ENCODE measurements at regions not wholly inside any gene's neighbourhood (a gene's known extent, or its start where the extent isn't known, plus 50 kb on each side); places are given as distances from the start of the nearest gene placed in this dataset.

DNA sequence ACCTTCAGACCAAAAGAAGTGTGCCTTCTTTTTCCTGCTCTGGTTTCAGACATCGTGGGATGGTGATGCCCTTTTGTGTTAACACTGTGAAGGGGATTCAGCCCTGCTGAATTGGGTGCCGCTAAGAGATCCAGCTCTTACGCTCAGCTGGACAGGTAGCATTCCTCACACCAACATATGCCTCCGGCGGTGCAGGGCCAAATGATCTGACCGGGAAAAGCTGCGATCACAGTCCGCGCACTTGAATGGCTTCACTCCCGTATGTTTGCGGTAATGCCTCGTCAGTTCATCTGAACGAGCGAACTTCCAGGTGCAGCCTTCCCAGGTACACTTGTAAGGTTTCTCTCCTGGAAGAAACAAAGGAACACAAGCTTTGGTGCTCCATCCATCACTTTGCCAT lies 438.9 kb downstream of the KLF12 start:
- no peaks in the 10 kb centered on the region for H4K20me1 ChIP-seq (ENCODE audit: low read length)
- intact Hi-C loops (cut with micrococcal nuclease) = no loop called here
- TF ChIP-seq CTCF (conservative IDR thresholded peaks at IDR 0.05; ENCODE audit: low read depth, low read length) (no peak), EZH2 (IDR thresholded peaks at IDR 0.05; ENCODE audit: low read length, unreplicated experiment) (no peak), EZH2phosphoT487 (IDR thresholded peaks at IDR 0.05; ENCODE audit: borderline replicate concordance, low read length) (no peak)
- no peak overlapping the region for H2AFZ ChIP-seq (ENCODE audit: low read length)
- H3K79me2 ChIP-seq (ENCODE audit: low read length) = no peaks in the 10 kb centered on the region
- H3K9me3 ChIP-seq (ENCODE audit: low read length) = no peaks in the 10 kb centered on the region
- H3K27me3 ChIP-seq (ENCODE audit: low read length) = no peaks in the 10 kb centered on the region
- no peak overlapping the region for H3K9ac ChIP-seq (ENCODE audit: low read length)
- no peaks in the 10 kb centered on the region for H3K4me1 ChIP-seq (ENCODE audit: insufficient read depth, low read length)
- no peaks in the 10 kb centered on the region for H3K36me3 ChIP-seq (ENCODE audit: low read depth, low read length)
- CTCF ChIA-PET = no interaction called here
- no peak for ATAC-seq
- no TSS peak for BruUV-seq (replicated peaks)
- H3K27ac ChIP-seq (ENCODE audit: low read length) = no peak overlapping the region
- H3K4me2 ChIP-seq (ENCODE audit: low read length) = no peak overlapping the region
- H3K9me2 ChIP-seq (replicated peaks; ENCODE audit: low read length) = no peaks in the 10 kb centered on the region
- H3F3A ChIP-seq (ENCODE audit: low read length, unreplicated experiment) = no peaks in the 10 kb centered on the region
- POLR2A ChIA-PET (ENCODE audit: unreplicated experiment) = no interaction called here
- no peak for DNase-seq
- H3K4me3 ChIP-seq (ENCODE audit: low read length) = no peak overlapping the region

GRCh38 chr13:73693215-73693614 lies 441.0 kb downstream of the KLF12 start:
- Histone ChIP-seq H3F3A (ENCODE audit: low read length, unreplicated experiment) (no peaks in the 10 kb centered on the region), H3K9me3 (ENCODE audit: low read length) (no peaks in the 10 kb centered on the region), H3K27me3 (ENCODE audit: low read length) (no peaks in the 10 kb centered on the region), H3K4me2 (ENCODE audit: low read length) (no peak overlapping the region), H3K27ac (ENCODE audit: low read length) (no peak overlapping the region), H3K4me3 (ENCODE audit: low read length) (no peak overlapping the region), H2AFZ (ENCODE audit: low read length) (no peak overlapping the region), H4K20me1 (ENCODE audit: low read length) (no peaks in the 10 kb centered on the region), H3K9me2 (replicated peaks; ENCODE audit: low read length) (no peaks in the 10 kb centered on the region), H3K79me2 (ENCODE audit: low read length) (no peaks in the 10 kb centered on the region), H3K4me1 (ENCODE audit: insufficient read depth, low read length) (no peaks in the 10 kb centered on the region), H3K9ac (ENCODE audit: low read length) (no peak overlapping the region), H3K36me3 (ENCODE audit: low read depth, low read length) (no peaks in the 10 kb centered on the region)
- no peak for TF ChIP-seq EZH2 (IDR thresholded peaks at IDR 0.05; ENCODE audit: low read length, unreplicated experiment)
- TF ChIP-seq EZH2phosphoT487 (IDR thresholded peaks at IDR 0.05; ENCODE audit: borderline replicate concordance, low read length) = no peak
- no peak for TF ChIP-seq CTCF (conservative IDR thresholded peaks at IDR 0.05; ENCODE audit: low read depth, low read length)
- ATAC-seq = no peak
- CTCF ChIA-PET = no interaction called here
- no peak for DNase-seq
- BruUV-seq (replicated peaks) = no TSS peak
- intact Hi-C loops (cut with micrococcal nuclease) = no loop called here
- POLR2A ChIA-PET (ENCODE audit: unreplicated experiment) = no interaction called here

GRCh38 chr13:73691891-73692290 lies 442.3 kb downstream of the KLF12 start:
- Histone ChIP-seq H3F3A (ENCODE audit: low read length, unreplicated experiment) (no peaks in the 10 kb centered on the region), H3K4me1 (ENCODE audit: insufficient read depth, low read length) (no peaks in the 10 kb centered on the region), H3K36me3 (ENCODE audit: low read depth, low read length) (no peaks in the 10 kb centered on the region), H4K20me1 (ENCODE audit: low read length) (no peaks in the 10 kb centered on the region), H2AFZ (ENCODE audit: low read length) (no peak overlapping the region), H3K9me3 (ENCODE audit: low read length) (no peaks in the 10 kb centered on the region), H3K4me2 (ENCODE audit: low read length) (no peak overlapping the region), H3K27me3 (ENCODE audit: low read length) (no peaks in the 10 kb centered on the region), H3K79me2 (ENCODE audit: low read length) (no peaks in the 10 kb centered on the region), H3K9ac (ENCODE audit: low read length) (no peak overlapping the region), H3K27ac (ENCODE audit: low read length) (no peak overlapping the region), H3K4me3 (ENCODE audit: low read length) (no peak overlapping the region), H3K9me2 (replicated peaks; ENCODE audit: low read length) (no peaks in the 10 kb centered on the region)
- intact Hi-C loops (cut with micrococcal nuclease) = no loop called here
- ChIA-PET POLR2A (ENCODE audit: unreplicated experiment) (no interaction called here), CTCF (no interaction called here)
- BruUV-seq (replicated peaks) = no TSS peak
- TF ChIP-seq CTCF (conservative IDR thresholded peaks at IDR 0.05; ENCODE audit: low read depth, low read length) (no peak), EZH2phosphoT487 (IDR thresholded peaks at IDR 0.05; ENCODE audit: borderline replicate concordance, low read length) (no peak), EZH2 (IDR thresholded peaks at IDR 0.05; ENCODE audit: low read length, unreplicated experiment) (no peak)
- ATAC-seq = no peak
- DNase-seq = no peak

All from PC-3 (cell line).